Esophagus muscularis mucosa (tissue), 3 donors: ENCODE measurements at regions not wholly inside any gene's neighbourhood (a gene's known extent, or its start where the extent isn't known, plus 50 kb on each side); places are given as distances from the start of the nearest gene placed in this dataset.

Source experiments
- CTCF ChIP-seq, 3 experiments: fragments of 200-600 bp in 2 of 3; fragments of 450-650 bp in 1 of 3; sonication (generic) in 2 of 3; IDR thresholded peaks; one replicate each; pipeline ENCODE4 v1.5.1; 2017 to 2019; ENCODE audit warnings: antibody characterized with exemption in 3 of 3, mild to moderate bottlenecking in 2 of 3, moderate library complexity in 1 of 3
- POLR2A ChIP-seq: fragments of 450-650 bp; IDR thresholded peaks from one replicate; pipeline ENCODE4 v1.6.1; 2017; ENCODE audit warnings: antibody characterized with exemption, moderate library complexity, mild to moderate bottlenecking, low read depth
- POLR2AphosphoS5 ChIP-seq, 2 donors: sonication (generic); formaldehyde crosslinking; IDR thresholded peaks; one replicate each; pipeline ENCODE4 v1.6.1; 2017; ENCODE audit warnings: antibody characterized with exemption in 2 of 2

- TF ChIP-seq CTCF (IDR thresholded peaks at IDR 0.05) (peak in 1 of 3 experiments; percentile 21), POLR2AphosphoS5 (IDR thresholded peaks at IDR 0.05) (no peak), POLR2A (no peak)
Observed at GRCh38 chr1:39133340-39133684, 71.2 kb upstream of the MACF1 start.
